Left renal pelvis (tissue), 4 donors: ENCODE measurements at regions not wholly inside any gene's neighbourhood (a gene's known extent, or its start where the extent isn't known, plus 50 kb on each side); places are given as distances from the start of the nearest gene placed in this dataset.

ENCODE experiments used
- DNase-seq, 4 donors: peaks; one replicate each; pipeline ENCODE4 v3.0.0-alpha.2; 2013; ENCODE audit warnings: low read depth in 4 of 4, low spot score in 3 of 4

DNA sequence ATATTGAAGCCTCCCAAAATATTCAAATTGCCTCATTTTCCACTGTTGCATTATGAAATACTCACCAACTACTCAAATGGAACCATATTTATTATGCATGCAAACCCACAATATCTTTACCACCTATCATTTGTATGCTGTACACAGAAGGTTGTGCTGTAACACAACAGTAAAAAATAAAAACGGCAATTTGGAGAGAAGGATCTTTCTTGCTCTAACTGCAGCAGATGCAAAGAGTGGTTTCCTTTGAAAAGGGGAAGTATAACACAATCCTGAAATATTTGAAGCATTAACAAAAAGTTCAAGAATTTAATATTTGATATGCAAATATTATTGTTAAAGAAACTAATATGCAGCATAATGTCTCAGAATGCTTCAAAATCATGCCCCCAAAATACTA, 244.5 kb upstream of the SUCLG2 start:
- no peak for DNase-seq

DNA sequence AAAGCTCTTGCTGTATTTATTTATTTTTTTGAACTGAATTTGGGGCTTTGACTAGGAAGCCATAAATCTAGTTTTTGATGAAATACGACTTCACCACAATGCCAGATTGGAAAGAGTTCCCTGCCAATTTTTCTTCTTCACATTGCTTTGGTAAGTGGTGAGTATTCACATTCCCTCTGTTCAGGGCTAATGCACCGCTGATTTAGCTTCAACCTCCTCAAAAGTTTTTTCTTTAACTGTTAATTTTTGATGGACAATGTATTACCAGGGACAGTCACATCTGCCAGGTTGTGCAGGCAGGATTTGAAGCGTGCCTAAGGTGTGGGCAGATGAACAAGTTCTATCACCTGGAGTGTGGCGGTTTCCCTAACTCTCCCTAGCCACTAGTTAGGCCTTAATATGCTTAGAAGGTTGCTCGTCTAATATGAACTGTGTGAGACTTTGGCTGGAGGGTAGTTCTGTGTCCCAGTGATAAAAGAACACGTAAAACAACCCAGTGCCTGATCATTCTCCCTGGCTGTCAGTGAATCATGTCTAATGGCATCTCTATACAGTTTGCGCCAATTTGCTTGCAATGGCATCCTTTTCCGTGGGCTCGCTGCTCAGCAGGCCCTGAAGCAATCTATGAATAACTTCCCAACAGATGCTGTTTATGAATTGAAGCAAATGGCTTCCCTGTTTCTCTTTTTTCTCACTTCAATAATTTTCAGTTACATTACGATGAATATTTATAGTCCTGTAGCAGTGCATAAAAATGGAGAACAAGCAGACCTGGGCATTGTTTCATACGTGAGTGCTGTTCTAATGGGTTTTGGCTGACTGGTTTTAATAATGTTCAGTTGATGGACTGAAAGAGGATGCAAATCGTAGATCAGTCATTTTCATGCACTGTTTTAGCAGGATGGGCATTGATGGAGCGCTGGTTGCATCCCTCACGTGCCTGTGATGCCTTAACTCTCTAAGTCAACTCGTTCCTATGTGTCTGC, 243.2 kb upstream of the SUCLG2 start:
- DNase-seq: no peak

DNA sequence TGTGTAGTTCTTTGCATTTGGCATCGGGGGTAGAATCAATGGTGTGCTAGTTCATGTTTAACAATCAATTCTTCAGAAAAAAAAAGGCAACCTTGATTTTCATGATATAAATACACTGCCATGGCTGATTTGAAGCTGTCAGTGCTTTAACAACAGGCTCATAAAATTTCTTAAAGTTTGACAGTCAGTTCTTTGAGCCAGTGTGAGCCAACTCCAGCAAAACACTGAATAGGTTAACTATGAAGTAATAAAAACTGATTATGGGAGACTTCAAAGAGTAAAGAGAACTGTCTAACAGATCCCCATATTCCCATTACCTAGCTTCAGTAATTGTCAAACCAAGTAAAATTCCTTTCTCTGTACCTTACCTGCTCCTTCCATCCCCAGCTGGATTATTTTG, 241.7 kb upstream of the SUCLG2 start:
- DNase-seq: no peak

DNA sequence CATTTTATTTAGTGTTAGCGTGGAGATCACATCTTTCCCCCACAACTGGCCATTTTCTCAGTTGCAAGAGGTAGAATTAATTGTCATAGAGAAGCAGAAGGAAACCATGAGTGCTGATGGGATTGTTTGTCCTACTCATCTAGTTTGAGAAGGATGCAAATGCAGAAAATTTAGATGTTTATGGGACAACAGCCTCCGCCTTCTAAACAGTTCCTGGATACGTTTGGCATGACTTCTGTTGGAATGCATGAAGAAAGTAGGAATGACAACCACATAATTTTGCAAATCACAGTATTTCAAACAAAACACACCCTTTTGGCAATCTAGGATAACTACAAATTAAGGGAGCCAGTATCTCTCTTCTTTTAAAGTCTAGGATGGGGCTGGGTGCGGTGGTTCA, 240.1 kb upstream of the SUCLG2 start:
- no peak for DNase-seq

DNA sequence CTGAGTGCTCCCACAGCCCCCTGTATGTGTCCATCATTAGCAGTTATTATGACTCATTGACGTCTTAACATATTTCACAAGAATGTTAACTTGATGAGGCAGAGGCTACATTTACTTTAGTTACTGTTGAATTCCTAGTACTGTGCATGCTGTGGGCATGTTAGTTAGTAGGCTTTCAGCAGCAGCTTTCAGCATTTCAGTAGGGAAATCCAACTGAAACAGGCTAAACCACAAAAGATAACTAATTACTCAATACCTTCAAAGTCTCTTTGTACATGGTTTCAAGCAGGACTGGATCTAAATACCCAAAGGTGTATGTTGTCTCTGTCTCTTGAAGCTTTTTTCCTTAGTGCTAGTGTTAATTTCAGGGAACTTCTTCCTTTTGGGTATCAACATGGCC, 229.9 kb upstream of the SUCLG2 start:
- no peak for DNase-seq

DNA sequence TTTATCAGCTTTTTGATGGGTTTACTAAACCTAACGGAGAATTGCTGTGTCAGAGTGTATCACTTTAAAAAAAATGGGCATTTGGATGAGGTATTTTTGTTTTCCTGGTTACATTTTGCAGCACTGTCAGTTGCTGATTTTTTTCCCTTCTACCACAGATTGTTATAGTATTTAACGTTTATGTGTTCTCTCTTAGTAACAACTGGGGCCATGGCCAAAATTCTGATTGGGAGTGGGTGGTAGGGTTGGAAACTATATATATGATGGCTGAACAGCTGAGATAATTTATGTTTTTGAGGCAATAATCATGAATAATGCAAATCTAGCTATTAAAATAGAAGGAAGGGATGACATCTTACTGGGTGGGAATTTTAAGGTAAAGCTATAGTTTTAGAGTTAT, 229.4 kb upstream of the SUCLG2 start:
- no peak for DNase-seq

DNA sequence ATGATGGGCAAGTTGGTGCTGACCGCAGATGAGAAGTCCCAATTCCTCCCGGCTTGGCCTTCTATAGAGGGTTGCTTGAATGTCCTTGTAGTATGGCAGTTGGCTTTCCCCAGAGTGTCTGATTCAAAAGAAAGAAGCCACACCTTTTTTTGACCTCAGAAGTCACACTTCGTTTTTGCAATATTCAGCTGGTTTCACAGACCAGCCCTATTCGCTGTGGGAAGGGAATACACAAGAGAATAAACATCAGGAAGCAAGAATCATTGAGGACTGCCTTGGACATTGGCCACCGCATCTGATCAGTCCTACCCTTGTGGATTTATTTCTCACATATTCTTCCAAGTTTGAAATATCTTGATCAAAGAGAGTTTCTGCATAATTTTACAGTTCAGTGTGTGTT, 228.6 kb upstream of the SUCLG2 start:
- no peak for DNase-seq

DNA sequence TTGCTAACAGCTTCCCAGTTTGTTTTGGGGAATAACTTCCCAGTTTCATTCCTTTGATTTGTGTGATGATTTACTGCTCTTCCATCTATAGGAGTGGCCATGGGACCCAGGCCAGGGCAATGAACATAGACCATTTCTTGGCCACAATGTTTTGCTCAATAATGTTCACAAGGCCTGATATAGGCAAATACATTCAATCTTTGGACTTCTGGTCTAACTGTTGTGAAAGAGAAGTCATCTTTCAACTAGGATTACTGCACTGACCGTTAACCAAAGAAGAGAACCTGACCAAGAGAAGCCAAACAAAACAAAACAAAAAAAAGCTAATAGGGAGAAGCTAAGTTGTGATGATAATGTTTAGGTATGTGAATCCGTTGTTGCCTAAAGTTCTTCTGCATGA, 221.8 kb upstream of the SUCLG2 start:
- DNase-seq: no peak

DNA sequence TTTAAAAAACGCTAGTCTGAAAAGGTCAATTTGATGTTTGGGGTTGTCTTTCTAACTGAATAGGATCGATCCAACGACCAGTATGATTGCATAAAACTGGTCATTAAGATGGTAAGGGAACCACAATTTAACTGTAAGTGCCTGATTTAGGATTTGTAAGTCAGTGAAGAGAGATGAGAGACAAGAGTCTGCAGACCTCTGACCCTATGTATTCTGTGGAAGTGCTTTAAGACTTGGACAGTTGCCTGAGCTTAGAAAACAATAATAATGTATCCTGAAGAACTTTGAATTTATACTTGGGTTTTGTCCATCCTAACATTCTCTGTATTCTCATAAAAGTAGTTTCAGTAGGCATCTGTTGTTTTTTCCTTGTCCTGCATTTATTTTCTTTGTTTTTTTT, 221.4 kb upstream of the SUCLG2 start:
- no peak for DNase-seq

DNA sequence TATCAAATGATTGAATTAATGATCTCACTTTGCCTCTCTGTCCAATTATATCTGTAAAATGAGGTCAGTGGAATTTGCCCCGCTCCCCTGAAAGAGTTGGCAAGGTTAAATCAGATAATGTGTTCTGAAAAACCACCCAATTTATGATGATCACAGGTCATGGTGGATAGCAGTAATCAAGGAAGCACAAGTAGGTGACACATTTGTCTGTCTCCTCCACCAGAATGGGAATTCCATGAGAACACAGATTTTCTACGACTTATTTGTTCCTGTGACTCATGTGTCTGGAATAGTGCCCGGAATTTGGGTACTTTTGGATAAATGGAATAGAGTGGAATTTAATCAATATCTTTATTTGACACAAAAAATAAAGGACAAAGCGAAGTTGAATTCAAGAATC, 220.9 kb upstream of the SUCLG2 start:
- DNase-seq: no peak

DNA sequence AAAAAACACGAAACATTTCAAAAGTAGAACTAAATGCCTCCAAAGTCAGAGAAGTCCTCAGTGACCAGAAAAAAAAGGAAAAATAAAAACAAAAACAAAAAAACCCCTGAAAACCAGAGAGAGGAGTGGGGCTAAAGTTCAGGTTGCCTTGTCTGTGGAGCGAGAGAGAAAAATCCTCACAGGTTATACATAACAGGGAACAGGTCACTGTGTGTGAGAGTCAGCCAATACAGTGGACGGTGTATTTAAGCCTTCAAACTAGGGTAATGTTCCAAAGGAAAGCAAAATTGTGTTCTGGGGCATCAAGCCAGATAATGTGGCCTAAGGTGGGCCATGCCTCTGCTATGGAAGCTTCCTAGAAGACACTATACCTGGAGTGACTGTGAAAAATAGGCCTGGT, 216.1 kb upstream of the SUCLG2 start:
- no peak for DNase-seq

DNA sequence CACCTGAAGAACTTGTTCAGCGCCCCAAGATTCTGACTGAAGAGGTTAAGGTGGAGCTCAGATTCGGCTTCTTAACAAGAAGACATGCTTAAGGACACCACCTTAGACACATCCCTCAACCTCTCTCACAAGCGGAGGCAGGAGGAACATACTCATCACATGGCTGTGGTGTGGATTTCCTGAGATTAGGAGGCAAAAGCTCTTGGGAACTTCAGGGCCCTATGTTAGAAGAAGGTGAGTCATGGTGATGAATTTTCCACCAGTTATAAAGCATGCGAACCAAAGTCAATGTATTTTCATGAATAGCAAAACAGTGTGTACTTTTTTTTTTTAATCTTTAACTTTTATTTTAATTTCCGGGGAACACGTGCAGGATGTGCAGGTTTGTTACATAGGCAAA, 212.2 kb upstream of the SUCLG2 start:
- DNase-seq: no peak

DNA sequence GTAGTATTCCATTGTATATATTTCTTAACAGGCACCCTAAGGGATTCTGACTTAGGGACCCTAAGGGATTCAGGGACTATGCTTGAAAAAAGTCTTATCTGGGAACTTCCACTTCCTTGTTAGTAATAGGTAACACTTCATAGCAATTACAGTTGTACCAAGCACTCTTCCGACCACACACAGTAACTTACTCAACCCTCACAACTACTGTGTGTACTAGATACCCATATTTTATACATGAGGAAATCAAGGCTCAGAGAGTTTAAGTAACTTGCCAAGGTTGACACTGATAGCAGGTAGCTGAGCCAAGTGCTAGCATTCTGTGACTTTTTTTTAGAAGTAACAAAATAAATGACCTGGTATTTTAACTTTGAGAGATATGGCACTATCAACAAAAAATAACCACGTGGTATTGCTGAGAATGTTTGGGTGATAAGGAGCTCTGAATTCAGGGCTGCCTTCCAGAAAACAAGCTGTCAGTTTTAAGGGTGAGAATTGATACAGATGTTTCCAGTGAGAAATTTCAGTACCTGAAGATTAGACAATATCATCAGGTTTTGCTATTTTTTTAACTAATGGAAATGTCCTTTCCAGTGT, 210.3 kb upstream of the SUCLG2 start:
- no peak for DNase-seq

DNA sequence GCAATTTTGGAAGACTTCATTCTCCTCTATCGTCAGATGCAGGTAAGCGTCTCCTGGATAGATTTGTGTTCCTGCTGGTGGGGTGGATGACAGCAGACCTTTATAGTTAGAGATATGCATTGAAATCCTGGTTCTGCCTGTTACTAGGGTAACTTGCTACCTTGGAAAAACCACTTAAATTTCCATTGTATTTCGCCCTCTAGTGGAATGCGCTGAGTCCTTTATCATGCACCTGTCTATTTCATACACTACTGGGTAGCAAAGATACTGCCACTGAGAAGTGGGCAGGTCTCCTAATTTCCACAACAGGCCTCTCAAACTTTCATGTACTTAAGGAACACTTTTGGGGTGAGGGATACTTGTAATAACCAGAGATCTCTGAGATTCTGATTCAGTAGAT, 209.5 kb upstream of the SUCLG2 start:
- no peak for DNase-seq

DNA sequence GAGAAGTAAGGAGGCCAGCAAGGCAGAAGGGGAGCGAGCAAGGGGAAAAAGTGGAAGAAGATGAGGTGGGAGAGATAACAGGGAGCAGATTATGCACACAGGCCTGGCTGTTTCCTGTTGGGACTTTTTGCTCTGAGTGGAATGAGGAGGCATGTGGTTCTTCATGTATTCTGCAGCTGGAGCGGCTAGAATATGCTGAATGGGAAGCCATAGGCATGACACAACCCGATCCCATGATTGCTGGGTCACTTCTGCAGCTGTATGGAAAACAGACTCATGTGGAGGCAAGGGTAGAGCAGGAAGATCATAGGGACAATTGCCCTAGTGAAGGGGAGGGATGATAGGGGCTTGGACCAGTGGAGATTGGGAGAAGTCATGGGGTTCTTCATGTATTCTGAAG, 206.0 kb upstream of the SUCLG2 start:
- no peak for DNase-seq

DNA sequence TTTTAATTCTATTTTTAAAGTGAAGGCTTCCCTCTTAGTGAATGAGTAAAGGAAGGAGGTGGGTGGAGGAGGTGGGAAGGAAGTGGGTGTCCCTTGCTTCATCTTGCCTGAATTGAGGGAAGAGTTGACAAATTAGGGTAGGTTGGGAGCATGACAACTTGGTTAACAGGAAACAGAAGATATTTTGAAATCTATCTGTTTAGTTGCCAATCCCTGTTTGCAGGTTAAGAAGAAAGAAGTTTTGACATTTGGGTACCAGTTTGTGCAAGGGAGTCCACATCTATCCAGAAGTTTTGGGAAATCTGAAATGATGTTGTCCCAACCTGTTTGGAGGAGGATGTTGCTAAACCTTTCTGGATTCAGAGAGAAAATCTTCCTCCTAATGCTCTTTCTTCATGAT, 204.1 kb upstream of the SUCLG2 start:
- DNase-seq: no peak

DNA sequence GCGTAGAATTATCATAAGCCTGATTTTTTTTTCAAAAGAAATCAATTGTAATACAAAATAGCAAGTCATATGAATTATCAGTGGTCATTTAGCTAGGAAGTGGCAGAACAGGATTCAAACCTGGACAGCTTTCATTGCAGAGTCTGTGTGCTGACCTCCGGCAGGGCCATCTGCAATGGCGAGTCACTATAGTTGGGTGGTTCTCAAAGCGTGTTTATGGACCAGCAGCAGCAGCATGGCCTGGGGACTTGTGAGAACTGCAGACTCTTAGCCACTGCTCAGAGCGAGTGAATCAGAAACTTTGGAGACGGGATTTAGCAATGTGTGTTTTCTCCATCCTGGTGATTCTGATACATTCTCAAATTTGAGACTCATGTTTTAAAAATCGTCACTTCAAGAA, 202.3 kb upstream of the SUCLG2 start:
- DNase-seq: no peak

DNA sequence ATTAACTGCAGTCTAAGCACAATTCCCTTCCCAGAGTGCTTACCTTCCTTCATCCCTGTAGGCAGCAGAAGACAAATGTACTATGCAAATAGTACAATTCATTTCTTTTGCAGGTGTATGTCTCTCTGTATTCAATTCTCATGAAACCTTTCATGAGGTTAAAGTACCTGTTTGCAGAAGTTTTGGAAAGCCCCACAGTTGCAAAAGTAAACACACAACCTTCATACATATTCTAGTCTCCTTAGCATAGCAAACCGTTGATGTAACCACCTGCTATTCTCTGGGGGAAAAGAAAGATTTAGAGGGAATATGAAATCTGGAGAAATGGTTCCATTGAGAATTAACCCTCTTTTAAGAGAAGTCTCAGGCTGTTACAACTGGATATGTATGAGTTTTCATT, 200.3 kb upstream of the SUCLG2 start:
- DNase-seq: no peak

DNA sequence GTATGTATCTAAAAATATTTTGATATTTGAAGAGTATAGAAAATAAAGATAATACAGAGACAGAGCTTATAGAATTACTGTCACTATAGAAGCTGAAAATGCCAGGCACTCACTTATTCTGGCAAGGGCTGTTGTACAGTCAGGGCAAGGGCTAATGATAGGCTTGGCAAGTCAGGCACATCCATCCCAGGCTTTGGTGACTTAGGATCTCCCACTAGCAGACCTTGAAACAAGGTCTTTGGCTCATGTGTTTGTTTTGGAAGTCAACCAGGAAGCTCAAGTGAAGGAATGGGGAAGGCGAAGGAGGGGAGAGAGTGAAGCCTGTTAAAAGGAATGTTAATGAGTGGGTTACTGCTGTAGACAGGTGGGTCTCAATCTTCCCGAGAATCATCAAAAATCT, 199.1 kb upstream of the SUCLG2 start:
- no peak for DNase-seq

DNA sequence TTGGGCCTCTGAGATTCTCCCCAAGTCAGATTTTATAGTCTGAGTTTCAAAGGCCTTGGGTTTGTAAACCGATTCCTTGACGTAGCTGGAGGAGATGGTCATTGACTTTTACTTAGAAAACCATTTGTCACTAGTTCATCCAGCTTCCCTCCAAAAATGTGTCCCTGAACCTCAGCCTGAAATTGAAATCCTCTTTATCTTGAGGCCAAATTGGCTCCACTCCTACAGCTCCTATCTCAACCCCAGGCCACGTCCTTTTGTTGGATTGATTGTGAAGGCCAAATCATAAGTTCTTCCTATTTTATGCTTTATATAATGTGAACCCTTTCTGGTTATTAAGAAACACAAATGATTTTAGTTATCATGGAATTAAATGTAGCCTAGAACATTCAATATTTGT, 193.9 kb upstream of the SUCLG2 start:
- no peak for DNase-seq

DNA sequence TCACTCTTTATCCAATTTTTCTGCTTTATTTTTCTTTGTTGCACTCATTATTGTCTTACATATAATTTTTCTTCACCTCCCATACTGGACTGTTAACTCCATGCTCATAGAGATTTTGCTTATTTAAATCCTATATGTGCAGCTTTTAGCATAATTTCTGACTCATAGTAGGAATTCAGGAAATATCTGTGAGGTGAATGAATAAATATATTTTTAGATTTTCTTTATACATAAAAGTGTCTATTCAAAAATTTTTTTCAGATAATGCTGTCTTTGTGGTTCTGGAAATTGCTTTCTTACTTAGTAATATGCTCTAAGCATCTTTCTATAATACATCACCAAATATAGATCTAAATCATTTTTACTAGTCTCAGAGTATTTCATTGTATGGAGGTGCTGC, 191.8 kb upstream of the SUCLG2 start:
- no peak for DNase-seq

DNA sequence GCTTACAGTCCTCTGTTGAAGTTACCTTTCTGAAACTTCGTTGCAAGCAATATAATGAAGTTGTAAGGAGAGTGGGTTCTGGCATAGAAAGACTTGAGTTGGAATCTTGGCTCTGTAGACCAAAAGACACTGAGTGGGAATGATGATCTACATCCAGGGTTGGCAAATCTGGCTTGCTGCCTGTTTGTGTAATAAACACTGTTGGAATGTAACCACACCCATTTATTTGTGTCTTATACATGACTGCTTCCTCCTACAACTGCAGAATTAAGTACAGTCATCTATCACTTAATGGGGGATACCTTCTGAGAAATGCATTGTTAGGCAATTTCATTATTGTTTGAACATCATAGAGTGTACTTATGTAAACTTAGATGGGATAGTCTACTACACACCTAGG, 178.4 kb upstream of the SUCLG2 start:
- DNase-seq: no peak
